OCI-LY7 (cell line): ENCODE measurements at regions not wholly inside any gene's neighbourhood (a gene's known extent, or its start where the extent isn't known, plus 50 kb on each side); places are given as distances from the start of the nearest gene placed in this dataset.

ENCODE experiments used
- BruUV-seq: library from RNA; stranded (reverse); fragments of 400-500 nt; replicated peaks from 2 replicates; lab custom pipeline; 2021; lab: Mats Ljungman, UMichigan
- CTCF ChIA-PET: fragments of 300-600 bp; sonication (Branson Sonifier 250); formaldehyde crosslinking; loops from one replicate; lab custom pipeline; 2022; ENCODE audit warnings: antibody characterized with exemption; ENCODE audit not compliant: unreplicated experiment; lab: Charles Lee
- POLR2A ChIA-PET: fragments of 300-600 bp; sonication (Branson Sonifier 250); formaldehyde crosslinking; loops from one replicate; lab custom pipeline; 2022; ENCODE audit warnings: antibody characterized with exemption; lab: Charles Lee
- DNase-seq: peaks from one replicate; pipeline ENCODE4 v3.0.0-alpha.2; 2015; ENCODE audit warnings: low spot score
- H2AFZ ChIP-seq: fragments of 200-600 bp; sonication (generic), shearing (Covaris generic); 2 replicates; pipeline ENCODE4 v1.6.1; 2014; ENCODE audit warnings: mild to moderate bottlenecking, antibody characterized with exemption, low read length, moderate library complexity
- H3K27ac ChIP-seq: fragments of 200-600 bp; sonication (generic); 2 replicates; pipeline ENCODE4 v1.5.1; 2014; ENCODE audit warnings: mixed run types, low read depth, mild to moderate bottlenecking, moderate library complexity, low read length, inconsistent platforms; ENCODE audit not compliant: poor library complexity, severe bottlenecking
- H3K36me3 ChIP-seq: fragments of 200-600 bp; sonication (generic); 2 replicates; pipeline ENCODE4 v1.6.1; 2014; ENCODE audit warnings: mild to moderate bottlenecking, antibody characterized with exemption, low read length, moderate library complexity, mixed read lengths; ENCODE audit not compliant: insufficient read depth
- H3K4me1 ChIP-seq: fragments of 200-600 bp; sonication (generic); 2 replicates; pipeline ENCODE4 v1.5.1; 2014; ENCODE audit warnings: mild to moderate bottlenecking, low read length; ENCODE audit not compliant: insufficient read depth, poor library complexity, severe bottlenecking
- H3K4me2 ChIP-seq: fragments of 200-600 bp; sonication (generic); 2 replicates; pipeline ENCODE4 v1.6.1; 2014; ENCODE audit warnings: mild to moderate bottlenecking, low read length
- H3K4me3 ChIP-seq: fragments of 200-600 bp; sonication (generic); 2 replicates; pipeline ENCODE4 v1.5.1; 2014; ENCODE audit warnings: mild to moderate bottlenecking, low read depth, low read length; ENCODE audit not compliant: poor library complexity, severe bottlenecking
- H3K79me2 ChIP-seq: fragments of 200-600 bp; sonication (generic); 2 replicates; pipeline ENCODE4 v1.6.1; 2016; ENCODE audit warnings: low read depth, mild to moderate bottlenecking, low read length, moderate library complexity, mixed read lengths; ENCODE audit not compliant: insufficient read depth
- H3K9me2 ChIP-seq: fragments of 200-600 bp; sonication (generic); 2 replicates; pipeline ENCODE4 v1.6.1; 2016; ENCODE audit warnings: mild to moderate bottlenecking, low read length, mixed read lengths; ENCODE audit not compliant: insufficient read depth
- H3K9me3 ChIP-seq: fragments of 200-600 bp; sonication (generic); 2 replicates; pipeline ENCODE4 v1.6.1; 2014; ENCODE audit warnings: mild to moderate bottlenecking, mixed run types, low read length, mixed read lengths
- H4K20me1 ChIP-seq: fragments of 200-600 bp; sonication (generic); 2 replicates; pipeline ENCODE4 v1.6.1; 2014; ENCODE audit warnings: mild to moderate bottlenecking, antibody characterized with exemption, low read length, moderate library complexity, mixed read lengths; ENCODE audit not compliant: insufficient read depth
- CTCF ChIP-seq: fragments of 200-600 bp; sonication (generic); conservative IDR thresholded peaks from 2 replicates; pipeline ENCODE4 v1.5.1; 2014; ENCODE audit warnings: mild to moderate bottlenecking, antibody characterized with exemption, low read length, moderate library complexity, mixed read lengths
- EZH2phosphoT487 ChIP-seq: fragments of 200-600 bp; sonication (generic); IDR thresholded peaks from 2 replicates; pipeline ENCODE4 v1.6.1; 2018; ENCODE audit warnings: low read depth, borderline replicate concordance, mild to moderate bottlenecking, mixed run types, antibody characterized with exemption, low read length, moderate library complexity, mixed read lengths
- intact Hi-C: fragments of 100-400 bp; cut with micrococcal nuclease; formaldehyde crosslinking; loops from one replicate; pipeline ENCODE4 v1.10.0; 2022; ENCODE audit not compliant: unreplicated experiment

DNA sequence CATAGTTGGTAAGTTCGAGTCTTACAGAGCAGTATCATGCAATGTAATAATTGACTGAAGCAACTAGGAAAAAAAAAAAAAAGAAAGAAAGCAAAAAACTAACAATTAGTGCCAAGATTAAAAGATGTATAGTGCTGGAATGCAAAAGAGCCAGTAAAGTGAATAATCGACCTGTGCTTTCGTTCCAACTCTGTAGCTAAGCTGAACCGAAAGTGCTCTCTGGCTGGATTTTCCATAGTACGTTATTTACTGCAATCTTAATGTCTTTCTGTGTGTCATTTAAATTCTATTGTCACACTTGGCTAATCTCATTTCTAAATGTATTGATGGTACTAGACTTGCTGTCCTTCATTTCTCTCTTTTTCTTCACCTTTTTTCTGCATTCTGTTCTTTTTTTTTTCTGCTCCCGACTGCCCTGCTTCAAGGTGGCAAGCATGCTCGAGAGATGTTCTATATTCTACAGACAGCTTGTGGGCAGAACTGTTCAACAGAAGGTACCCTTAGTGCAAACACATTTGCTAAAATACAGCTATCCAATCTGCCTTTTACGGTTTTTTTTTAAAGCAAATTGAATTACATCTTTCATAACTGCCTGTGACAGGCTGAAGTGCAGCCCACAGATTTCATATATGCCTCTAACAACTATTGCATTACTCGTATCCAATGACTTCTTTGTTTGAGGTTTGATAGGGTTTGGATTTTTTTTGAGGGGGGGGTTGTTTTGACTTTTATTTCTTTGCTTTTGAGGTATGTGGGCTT lies 204.2 kb upstream of the MTNR1B start:
- ChIA-PET POLR2A (no interaction called here), CTCF (no interaction called here)
- no TSS peak for BruUV-seq
- Histone ChIP-seq H4K20me1 (no peaks in the 10 kb centered on the region), H3K27ac (no peak overlapping the region), H3K4me3 (no peak overlapping the region), H3K4me2 (no peak overlapping the region), H3K9me3 (no peaks in the 10 kb centered on the region), H3K9me2 (no peaks in the 10 kb centered on the region), H3K79me2 (no peaks in the 10 kb centered on the region), H2AFZ (no peak overlapping the region), H3K4me1 (no peaks in the 10 kb centered on the region), H3K36me3 (no peaks in the 10 kb centered on the region)
- no peak for DNase-seq
- TF ChIP-seq EZH2phosphoT487 (no peak), CTCF (no peak)
- intact Hi-C loops: no loop called here

- no TSS peak for BruUV-seq
- H3K9me2 ChIP-seq: no peaks in the 10 kb centered on the region
- intact Hi-C loops: no loop called here
- no peak overlapping the region for H3K4me2 ChIP-seq
- H4K20me1 ChIP-seq: no peaks in the 10 kb centered on the region
- no peak overlapping the region for H3K27ac ChIP-seq
- H3K79me2 ChIP-seq: no peaks in the 10 kb centered on the region
- no peak for TF ChIP-seq CTCF
- TF ChIP-seq EZH2phosphoT487: no peak
- no peaks in the 10 kb centered on the region for H3K4me1 ChIP-seq
- H3K36me3 ChIP-seq: no peaks in the 10 kb centered on the region
- no peak for DNase-seq
- H2AFZ ChIP-seq: no peak overlapping the region
- no peak overlapping the region for H3K4me3 ChIP-seq
- ChIA-PET CTCF (no interaction called here), POLR2A (no interaction called here)
- H3K9me3 ChIP-seq: no peaks in the 10 kb centered on the region
These were observed 203.5 kb upstream of the MTNR1B start for GRCh38 chr11:92765965-92766371.

- Histone ChIP-seq H3K79me2 (no peaks in the 10 kb centered on the region), H3K9me2 (no peaks in the 10 kb centered on the region), H4K20me1 (no peaks in the 10 kb centered on the region), H3K4me3 (no peak overlapping the region), H3K27ac (no peak overlapping the region), H3K4me1 (no peaks in the 10 kb centered on the region), H3K4me2 (no peak overlapping the region), H3K9me3 (no peaks in the 10 kb centered on the region), H2AFZ (no peak overlapping the region), H3K36me3 (no peaks in the 10 kb centered on the region)
- no peak for DNase-seq
- TF ChIP-seq EZH2phosphoT487 (no peak), CTCF (no peak)
- no TSS peak for BruUV-seq
- ChIA-PET CTCF (no interaction called here), POLR2A (no interaction called here)
- intact Hi-C loops: no loop called here
These were observed 202.8 kb upstream of the MTNR1B start for GRCh38 chr11:92766698-92767097.
